BE2C (cell line): ENCODE measurements at regions not wholly inside any gene's neighbourhood (a gene's known extent, or its start where the extent isn't known, plus 50 kb on each side); places are given as distances from the start of the nearest gene placed in this dataset.
"Not testable (repeated sequence)": the region's sequence is repeated elsewhere in the genome, so short reads cannot be mapped to it uniquely, and the experiment has no call there.

ENCODE experiments used
- DNase-seq: peaks from one replicate; pipeline ENCODE4 v3.0.0-alpha.2; 2020
- H3K27me3 ChIP-seq: fragments of 250-450 bp; sonication (Bioruptor Pico); 2 replicates; pipeline ENCODE4 v1.5.1; 2020; ENCODE audit warnings: mild to moderate bottlenecking
- H3K36me3 ChIP-seq: fragments of 250-450 bp; sonication (Bioruptor Pico); 2 replicates; pipeline ENCODE4 v1.5.1; 2020; ENCODE audit warnings: mild to moderate bottlenecking
- H3K4me1 ChIP-seq: fragments of 250-450 bp; sonication (Bioruptor Pico); 2 replicates; pipeline ENCODE4 v1.5.1; 2020
- H3K4me3 ChIP-seq: 2 replicates; pipeline ENCODE4 v1.5.1; 2011; ENCODE audit warnings: low read depth, low read length
- H3K9me3 ChIP-seq: fragments of 250-450 bp; sonication (Bioruptor Pico); 2 replicates; pipeline ENCODE4 v1.5.1; 2020
- TF ChIP-seq, protein P1 (sequence below): IDR thresholded peaks from 2 replicates; pipeline ENCODE4 v1.5.1; 2012; ENCODE audit warnings: mild to moderate bottlenecking, low read depth, low read length

DNA sequence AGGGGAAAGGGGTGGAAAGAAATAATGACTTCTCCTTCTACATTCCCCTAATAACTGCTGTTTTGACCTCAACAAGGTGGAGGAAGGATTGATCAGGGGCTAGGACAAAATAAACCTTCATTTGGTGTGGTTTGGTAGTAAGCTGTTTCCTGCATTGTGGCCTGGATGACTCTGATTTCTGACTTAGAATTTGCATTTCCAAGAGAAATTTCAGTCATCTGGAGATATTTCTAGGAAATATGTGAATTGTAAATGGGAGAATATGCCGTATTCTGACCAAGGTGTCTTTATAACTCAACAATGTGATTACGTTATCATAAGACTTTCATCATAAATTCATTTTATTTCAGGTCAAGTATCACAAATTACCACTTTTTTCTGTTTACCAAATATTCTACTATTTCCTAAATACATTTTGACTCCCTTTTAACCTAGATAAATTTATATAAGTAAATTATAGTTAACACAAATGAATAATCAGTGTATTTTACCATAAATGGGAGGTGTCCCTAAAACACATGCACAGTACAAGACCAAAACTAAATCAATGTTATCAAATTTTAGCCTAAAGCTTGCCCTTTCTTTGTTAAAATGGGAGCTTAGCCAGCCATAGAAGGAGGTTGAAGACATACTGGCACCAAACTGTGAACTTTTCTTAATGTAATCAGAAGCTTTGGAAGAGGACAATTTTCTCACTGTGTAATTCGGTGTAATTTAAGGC, 828.8 kb downstream of the TMTC2 start:
- TF ChIP-seq, protein P1, sequence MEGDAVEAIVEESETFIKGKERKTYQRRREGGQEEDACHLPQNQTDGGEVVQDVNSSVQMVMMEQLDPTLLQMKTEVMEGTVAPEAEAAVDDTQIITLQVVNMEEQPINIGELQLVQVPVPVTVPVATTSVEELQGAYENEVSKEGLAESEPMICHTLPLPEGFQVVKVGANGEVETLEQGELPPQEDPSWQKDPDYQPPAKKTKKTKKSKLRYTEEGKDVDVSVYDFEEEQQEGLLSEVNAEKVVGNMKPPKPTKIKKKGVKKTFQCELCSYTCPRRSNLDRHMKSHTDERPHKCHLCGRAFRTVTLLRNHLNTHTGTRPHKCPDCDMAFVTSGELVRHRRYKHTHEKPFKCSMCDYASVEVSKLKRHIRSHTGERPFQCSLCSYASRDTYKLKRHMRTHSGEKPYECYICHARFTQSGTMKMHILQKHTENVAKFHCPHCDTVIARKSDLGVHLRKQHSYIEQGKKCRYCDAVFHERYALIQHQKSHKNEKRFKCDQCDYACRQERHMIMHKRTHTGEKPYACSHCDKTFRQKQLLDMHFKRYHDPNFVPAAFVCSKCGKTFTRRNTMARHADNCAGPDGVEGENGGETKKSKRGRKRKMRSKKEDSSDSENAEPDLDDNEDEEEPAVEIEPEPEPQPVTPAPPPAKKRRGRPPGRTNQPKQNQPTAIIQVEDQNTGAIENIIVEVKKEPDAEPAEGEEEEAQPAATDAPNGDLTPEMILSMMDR: no peak
- no peaks in the 10 kb centered on the region for H3K4me1 ChIP-seq

DNA sequence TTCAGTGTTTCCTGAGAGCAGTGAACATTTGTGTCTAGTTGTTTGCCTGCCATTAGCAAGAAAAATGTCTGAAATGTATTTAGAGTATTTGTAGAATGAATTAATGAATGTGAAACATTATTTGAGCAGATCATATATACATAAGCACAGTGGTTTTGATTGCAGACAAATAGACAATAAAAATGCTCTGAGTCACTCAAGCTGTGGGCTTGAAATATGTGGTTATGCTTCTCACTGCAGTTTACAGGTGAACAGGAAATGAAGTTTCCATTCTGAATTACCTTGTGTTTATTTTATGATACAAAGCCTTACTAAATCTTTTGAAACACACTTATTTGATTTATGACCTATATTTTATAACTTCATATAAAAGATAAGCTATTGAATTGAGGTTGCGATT, 827.7 kb downstream of the TMTC2 start:
- no peak for DNase-seq
- Histone ChIP-seq H3K4me1 (no peaks in the 10 kb centered on the region), H3K36me3 (no peaks in the 10 kb centered on the region), H3K4me3 (no peak overlapping the region), H3K27me3 (no peaks in the 10 kb centered on the region), H3K9me3 (no peaks in the 10 kb centered on the region)
- TF ChIP-seq, protein P1: no peak

More for the DNA sequence above, 828.8 kb downstream of the TMTC2 start:
- no peaks in the 10 kb centered on the region for H3K27me3 ChIP-seq
- no peak overlapping the region for H3K4me3 ChIP-seq
- no peaks in the 10 kb centered on the region for H3K36me3 ChIP-seq
- no peaks in the 10 kb centered on the region for H3K9me3 ChIP-seq
- DNase-seq: no peak

DNA sequence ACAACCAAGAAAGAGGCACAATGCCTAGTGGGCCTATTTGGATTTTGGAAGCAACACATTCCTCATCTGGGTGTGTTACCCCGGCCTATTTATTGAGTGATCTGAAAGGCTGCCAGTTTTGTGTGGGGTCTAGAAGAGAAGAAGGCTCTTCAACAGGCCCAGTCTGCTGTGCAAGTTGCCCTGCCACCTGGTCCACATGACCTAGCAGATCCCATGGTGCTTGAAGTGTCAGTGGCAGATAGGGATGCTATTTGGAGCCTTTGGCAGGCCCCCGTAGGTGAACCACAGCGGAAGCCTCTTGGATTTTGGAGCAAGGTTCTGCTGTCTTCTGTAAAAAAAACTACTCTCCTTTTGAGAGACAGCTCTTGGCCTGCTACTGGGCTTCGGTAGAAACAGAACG, 820.1 kb downstream of the TMTC2 start:
- no peak for DNase-seq
- H3K9me3 ChIP-seq: no peaks in the 10 kb centered on the region
- TF ChIP-seq, protein P1: no peak
- no peaks in the 10 kb centered on the region for H3K27me3 ChIP-seq
- no peak overlapping the region for H3K4me3 ChIP-seq
- peaks cover 2% of the 10 kb centered on the region; the same call in 1 of the 2 replicates for H3K4me1 ChIP-seq
- no peaks in the 10 kb centered on the region for H3K36me3 ChIP-seq

DNA sequence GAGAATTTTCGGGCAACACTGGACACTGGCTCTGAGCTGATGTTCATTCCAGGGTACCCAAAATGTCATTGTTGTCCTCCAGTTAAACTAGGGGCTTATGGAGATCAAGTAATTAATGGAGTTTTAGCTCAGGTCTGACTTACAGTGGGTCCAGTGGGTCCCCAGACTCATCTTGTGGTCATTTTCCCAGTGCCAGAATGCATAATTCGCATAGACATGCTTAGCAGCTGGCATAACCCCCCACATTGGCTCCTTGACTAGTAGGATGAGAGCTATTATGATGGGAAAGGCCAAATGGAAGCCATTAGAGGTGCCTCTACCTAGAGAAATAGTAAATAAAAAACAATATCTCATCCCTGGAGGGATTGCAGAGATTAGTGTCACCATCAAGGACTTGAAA, 818.9 kb downstream of the TMTC2 start:
- H3K27me3 ChIP-seq: no peaks in the 10 kb centered on the region
- H3K9me3 ChIP-seq: no peaks in the 10 kb centered on the region
- no peak for DNase-seq
- peaks cover 5% of the 10 kb centered on the region; the same call in 1 of the 2 replicates for H3K4me1 ChIP-seq
- H3K4me3 ChIP-seq: no peak overlapping the region
- TF ChIP-seq, protein P1: no peak
- no peaks in the 10 kb centered on the region for H3K36me3 ChIP-seq

DNA sequence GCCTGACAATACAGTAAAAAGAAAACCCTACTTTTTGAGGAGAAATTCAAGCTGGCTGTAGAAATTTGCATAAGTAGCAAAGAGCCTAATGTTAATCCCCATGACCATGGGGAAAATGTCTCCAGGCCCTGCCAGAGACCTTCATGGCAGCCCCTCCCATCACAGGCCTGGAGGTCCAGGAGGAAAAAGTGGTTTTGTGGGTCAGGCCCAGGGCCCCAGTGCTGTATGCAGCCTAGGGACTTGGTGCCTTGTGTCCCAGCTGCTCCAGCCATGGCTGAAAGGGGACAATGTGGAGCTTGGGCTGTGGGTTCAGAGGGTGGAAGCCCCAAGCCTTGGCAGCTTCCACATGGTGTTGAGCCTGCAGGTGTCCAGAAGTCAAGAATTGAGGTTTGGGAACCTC, 813.2 kb downstream of the TMTC2 start:
- not testable (repeated sequence) for H3K36me3 ChIP-seq, H3K4me1 ChIP-seq, DNase-seq, H3K4me3 ChIP-seq, H3K9me3 ChIP-seq, H3K27me3 ChIP-seq

DNA sequence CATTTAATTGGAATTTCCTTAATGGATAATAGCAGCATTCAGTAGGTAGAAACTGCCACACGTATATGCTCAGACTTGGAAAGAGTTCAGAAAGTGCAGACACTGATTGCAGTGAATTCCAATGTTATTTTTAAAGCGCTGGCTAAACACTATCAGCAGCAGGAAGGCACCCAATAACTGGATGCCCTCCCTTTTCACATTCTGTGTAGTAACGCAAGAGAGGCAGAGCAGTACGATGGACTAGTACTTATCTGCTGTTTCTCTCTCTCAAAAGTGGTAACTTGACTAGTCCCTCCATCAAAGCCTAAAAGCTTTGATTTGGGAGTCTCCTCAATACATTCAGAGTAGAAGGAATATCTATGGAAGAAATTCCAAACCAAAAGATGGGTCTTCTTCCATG, 791.0 kb downstream of the TMTC2 start:
- TF ChIP-seq, protein P1: no peak

More for the DNA sequence above, 791.0 kb downstream of the TMTC2 start:
- Histone ChIP-seq H3K27me3 (no peaks in the 10 kb centered on the region), H3K4me1 (no peaks in the 10 kb centered on the region), H3K36me3 (no peaks in the 10 kb centered on the region), H3K4me3 (no peak overlapping the region), H3K9me3 (no peaks in the 10 kb centered on the region)
- no peak for DNase-seq
